Lower lobe of right lung (tissue), 2 donors: ENCODE measurements at regions not wholly inside any gene's neighbourhood (a gene's known extent, or its start where the extent isn't known, plus 50 kb on each side); places are given as distances from the start of the nearest gene placed in this dataset.
A peak's percentile ranks its signal among the peaks of the same experiment; 100 is the strongest.
"Not testable (repeated sequence)": the region's sequence is repeated elsewhere in the genome, so short reads cannot be mapped to it uniquely, and the experiment has no call there.

Experiments used
- ATAC-seq, 2 donors: fragments of 200-7000 bp; cut with Tn5 transposase; one replicate each; pipeline ENCODE4 v1.9.1; 2020 to 2022; ENCODE audit warnings: mild to moderate bottlenecking in 2 of 2, moderate library complexity in 2 of 2
- DNase-seq: peaks from one replicate; pipeline ENCODE4 v3.0.0-alpha.2; 2020
- H3K27ac ChIP-seq: fragments of 200-600 bp; one replicate; pipeline ENCODE4 v1.8.0; 2022
- H3K27me3 ChIP-seq: fragments of 200-600 bp; one replicate; pipeline ENCODE4 v1.8.0; 2022; ENCODE audit warnings: low read depth
- H3K36me3 ChIP-seq: fragments of 200-600 bp; one replicate; pipeline ENCODE4 v1.8.0; 2022; ENCODE audit warnings: mild to moderate bottlenecking
- H3K4me1 ChIP-seq: fragments of 200-600 bp; one replicate; pipeline ENCODE4 v1.8.0; 2022
- H3K4me3 ChIP-seq: fragments of 200-600 bp; one replicate; pipeline ENCODE4 v1.8.0; 2022; ENCODE audit warnings: mild to moderate bottlenecking
- H3K9me3 ChIP-seq: fragments of 200-600 bp; one replicate; pipeline ENCODE4 v1.8.0; 2022
- intact Hi-C: fragments of 100-400 bp; cut with DNase I; formaldehyde crosslinking; loops from one replicate; pipeline ENCODE4 v1.11.0; 2022
- TF ChIP-seq, protein P1 (sequence below): fragments of 200-600 bp; IDR thresholded peaks from one replicate; pipeline ENCODE4 v1.8.0; 2022; ENCODE audit warnings: antibody characterized with exemption, mild to moderate bottlenecking
- donor health status: DM: no; HTN: yes; CAD: no; lungs with severe emphysema.

DNA sequence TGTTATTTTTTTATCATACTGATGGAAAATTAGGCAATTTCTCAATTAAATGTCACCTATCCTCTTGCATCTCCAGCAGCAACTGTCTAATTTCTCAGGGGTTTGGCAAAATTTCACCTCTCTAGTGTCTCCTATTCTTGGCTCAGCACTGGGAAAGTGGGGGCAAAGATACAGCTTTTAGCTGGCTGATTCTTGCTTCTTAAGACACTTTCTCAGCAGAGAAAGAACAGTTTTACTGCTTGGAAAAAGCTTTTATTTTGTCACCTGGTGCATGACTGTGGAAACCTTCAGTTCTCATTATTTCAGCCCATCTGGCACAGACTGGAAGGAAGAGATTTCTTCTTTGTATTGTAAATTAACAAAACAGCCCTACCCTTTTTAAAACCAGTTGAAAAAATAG, 283.6 kb upstream of the SGCD start:
- Histone ChIP-seq H3K36me3 (no peaks in the 10 kb centered on the region), H3K4me1 (no peaks in the 10 kb centered on the region), H3K9me3 (no peaks in the 10 kb centered on the region), H3K4me3 (no peak overlapping the region), H3K27ac (no peak overlapping the region), H3K27me3 (no peaks in the 10 kb centered on the region)
- no peak for ATAC-seq
- intact Hi-C loops = no loop called here
- no peak for DNase-seq
- TF ChIP-seq, protein P1, sequence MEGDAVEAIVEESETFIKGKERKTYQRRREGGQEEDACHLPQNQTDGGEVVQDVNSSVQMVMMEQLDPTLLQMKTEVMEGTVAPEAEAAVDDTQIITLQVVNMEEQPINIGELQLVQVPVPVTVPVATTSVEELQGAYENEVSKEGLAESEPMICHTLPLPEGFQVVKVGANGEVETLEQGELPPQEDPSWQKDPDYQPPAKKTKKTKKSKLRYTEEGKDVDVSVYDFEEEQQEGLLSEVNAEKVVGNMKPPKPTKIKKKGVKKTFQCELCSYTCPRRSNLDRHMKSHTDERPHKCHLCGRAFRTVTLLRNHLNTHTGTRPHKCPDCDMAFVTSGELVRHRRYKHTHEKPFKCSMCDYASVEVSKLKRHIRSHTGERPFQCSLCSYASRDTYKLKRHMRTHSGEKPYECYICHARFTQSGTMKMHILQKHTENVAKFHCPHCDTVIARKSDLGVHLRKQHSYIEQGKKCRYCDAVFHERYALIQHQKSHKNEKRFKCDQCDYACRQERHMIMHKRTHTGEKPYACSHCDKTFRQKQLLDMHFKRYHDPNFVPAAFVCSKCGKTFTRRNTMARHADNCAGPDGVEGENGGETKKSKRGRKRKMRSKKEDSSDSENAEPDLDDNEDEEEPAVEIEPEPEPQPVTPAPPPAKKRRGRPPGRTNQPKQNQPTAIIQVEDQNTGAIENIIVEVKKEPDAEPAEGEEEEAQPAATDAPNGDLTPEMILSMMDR = no peak

DNA sequence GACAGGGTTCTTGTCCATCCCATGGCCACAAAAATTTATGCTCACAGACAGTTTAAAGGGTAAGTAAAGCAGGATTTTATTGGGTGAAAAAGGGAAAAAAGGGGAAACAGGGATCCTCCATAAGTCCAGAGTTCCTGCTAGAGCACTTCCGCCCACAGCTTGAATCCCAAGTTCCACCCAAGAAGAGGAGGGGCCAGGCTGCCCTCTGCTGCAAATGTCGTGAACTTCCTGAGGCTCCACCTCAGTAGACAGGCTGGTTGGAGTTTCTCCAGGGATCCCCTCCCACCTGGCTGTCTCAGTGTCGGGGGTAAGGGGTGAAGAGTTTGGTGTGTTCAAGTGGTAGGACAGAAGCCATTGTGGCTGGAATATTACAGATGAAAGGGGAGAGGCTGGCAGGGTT, 275.0 kb upstream of the SGCD start:
- intact Hi-C loops = no loop called here
- Histone ChIP-seq H3K27me3 (no peaks in the 10 kb centered on the region), H3K4me1 (no peaks in the 10 kb centered on the region), H3K4me3 (no peak overlapping the region), H3K36me3 (no peaks in the 10 kb centered on the region), H3K9me3 (no peaks in the 10 kb centered on the region), H3K27ac (no peak overlapping the region)
- DNase-seq (no peak), ATAC-seq (no peak)
- TF ChIP-seq, protein P1 = no peak

DNA sequence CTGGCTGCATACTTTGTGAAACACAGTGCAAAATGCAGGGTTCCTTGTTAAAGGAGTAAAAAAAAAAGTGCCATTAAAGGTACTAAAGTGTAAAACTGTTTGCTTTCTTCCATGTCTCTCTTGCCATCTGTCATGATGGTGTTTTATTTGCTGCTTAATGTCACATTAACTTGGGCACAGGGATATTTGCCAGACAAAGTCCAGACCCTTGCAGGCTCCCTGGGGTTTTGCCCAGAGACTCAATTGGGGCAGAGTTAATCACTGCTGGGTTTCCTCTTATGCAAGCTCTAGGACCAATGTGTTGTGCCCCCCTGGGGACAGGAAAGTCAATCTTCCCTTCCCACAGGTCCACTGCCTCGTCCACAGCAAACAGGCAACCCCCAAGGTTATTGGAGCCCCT, 274.3 kb upstream of the SGCD start:
- H3K36me3 ChIP-seq = no peaks in the 10 kb centered on the region
- DNase-seq = no peak
- intact Hi-C loops = no loop called here
- no peaks in the 10 kb centered on the region for H3K9me3 ChIP-seq
- no peak overlapping the region for H3K4me3 ChIP-seq
- no peak overlapping the region for H3K27ac ChIP-seq
- no peaks in the 10 kb centered on the region for H3K4me1 ChIP-seq
- TF ChIP-seq, protein P1 = no peak
- no peaks in the 10 kb centered on the region for H3K27me3 ChIP-seq
- ATAC-seq = no peak

DNA sequence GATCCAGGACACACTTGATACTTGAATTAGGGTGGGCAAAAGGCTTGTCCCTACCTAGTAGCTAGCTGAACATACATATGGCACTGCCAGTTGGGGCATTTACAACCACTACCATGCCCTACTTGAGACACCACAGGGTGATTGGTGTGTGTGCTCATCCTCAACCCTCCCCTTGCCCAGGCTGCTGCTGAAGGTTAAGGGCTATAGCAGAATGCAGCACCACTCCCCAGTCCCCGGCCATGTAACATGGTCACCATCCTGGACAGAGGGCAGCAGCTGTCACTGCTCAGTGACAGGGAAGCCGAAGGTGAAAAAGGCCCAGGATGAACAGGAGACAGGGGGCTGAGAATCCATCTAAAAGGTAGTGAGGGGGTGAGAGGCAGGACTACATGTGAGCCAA, 273.9 kb upstream of the SGCD start:
- Histone ChIP-seq H3K4me1 (no peaks in the 10 kb centered on the region), H3K27ac (no peak overlapping the region), H3K4me3 (no peak overlapping the region), H3K9me3 (no peaks in the 10 kb centered on the region), H3K27me3 (no peaks in the 10 kb centered on the region), H3K36me3 (no peaks in the 10 kb centered on the region)
- TF ChIP-seq, protein P1 = no peak
- DNase-seq = no peak
- peak in 1 of 2 donors; percentile 19 for ATAC-seq
- intact Hi-C loops = no loop called here

DNA sequence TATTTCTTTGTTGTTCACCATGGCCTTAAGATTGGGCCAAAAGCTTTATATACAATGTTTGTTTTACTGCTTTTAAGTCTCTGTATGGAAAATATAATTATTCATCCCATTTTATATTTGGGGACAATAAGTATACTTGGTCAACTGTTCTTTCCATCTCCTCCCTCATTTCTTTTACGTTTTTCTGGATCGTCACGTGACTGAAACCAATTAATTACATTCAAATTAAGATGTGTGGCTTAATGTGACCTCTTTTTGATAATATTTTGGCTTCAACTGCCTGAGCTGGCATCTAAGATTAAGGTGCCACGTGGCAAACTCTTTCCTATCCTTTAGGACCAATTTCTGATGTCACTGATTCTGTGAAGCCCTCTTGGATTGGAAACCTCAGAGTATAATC, 250.1 kb upstream of the SGCD start:
- ATAC-seq = no peak
- H3K27ac ChIP-seq = no peak overlapping the region
- H3K27me3 ChIP-seq = no peaks in the 10 kb centered on the region
- no peak overlapping the region for H3K4me3 ChIP-seq
- intact Hi-C loops = no loop called here
- peaks cover 5% of the 10 kb centered on the region for H3K9me3 ChIP-seq
- TF ChIP-seq, protein P1 = no peak
- DNase-seq = no peak
- no peaks in the 10 kb centered on the region for H3K36me3 ChIP-seq
- no peaks in the 10 kb centered on the region for H3K4me1 ChIP-seq

DNA sequence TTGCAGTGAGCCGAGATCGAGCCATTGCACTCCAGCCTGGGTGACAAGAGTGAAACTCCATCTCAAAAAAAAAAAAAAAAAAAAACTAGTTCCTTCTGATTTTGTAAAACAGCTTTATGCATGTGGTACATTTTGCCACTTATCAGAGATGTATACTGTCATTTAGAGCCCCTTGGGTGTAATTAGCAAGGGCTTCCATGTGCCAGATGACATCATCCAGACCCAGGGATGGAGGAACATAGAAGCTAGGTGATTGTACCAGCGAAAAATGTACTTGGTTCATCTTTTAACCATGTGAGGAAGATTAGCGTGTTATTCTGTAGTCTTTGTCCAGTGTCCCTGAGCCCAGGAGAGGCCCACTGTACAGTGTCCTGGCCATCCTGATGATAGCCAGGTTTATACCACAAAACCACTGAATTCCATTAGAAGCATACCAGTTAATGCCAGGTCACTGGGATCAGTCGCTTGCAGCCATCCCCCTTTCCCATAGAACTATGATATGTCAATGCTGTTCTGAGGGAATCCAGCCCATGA, 239.3 kb upstream of the SGCD start:
- Histone ChIP-seq H3K27ac (no peak overlapping the region), H3K27me3 (no peaks in the 10 kb centered on the region), H3K4me3 (no peak overlapping the region), H3K4me1 (no peaks in the 10 kb centered on the region), H3K36me3 (no peaks in the 10 kb centered on the region), H3K9me3 (peaks cover 12% of the 10 kb centered on the region)
- TF ChIP-seq, protein P1 = no peak
- DNase-seq = no peak
- no peak for ATAC-seq
- intact Hi-C loops = no loop called here

DNA sequence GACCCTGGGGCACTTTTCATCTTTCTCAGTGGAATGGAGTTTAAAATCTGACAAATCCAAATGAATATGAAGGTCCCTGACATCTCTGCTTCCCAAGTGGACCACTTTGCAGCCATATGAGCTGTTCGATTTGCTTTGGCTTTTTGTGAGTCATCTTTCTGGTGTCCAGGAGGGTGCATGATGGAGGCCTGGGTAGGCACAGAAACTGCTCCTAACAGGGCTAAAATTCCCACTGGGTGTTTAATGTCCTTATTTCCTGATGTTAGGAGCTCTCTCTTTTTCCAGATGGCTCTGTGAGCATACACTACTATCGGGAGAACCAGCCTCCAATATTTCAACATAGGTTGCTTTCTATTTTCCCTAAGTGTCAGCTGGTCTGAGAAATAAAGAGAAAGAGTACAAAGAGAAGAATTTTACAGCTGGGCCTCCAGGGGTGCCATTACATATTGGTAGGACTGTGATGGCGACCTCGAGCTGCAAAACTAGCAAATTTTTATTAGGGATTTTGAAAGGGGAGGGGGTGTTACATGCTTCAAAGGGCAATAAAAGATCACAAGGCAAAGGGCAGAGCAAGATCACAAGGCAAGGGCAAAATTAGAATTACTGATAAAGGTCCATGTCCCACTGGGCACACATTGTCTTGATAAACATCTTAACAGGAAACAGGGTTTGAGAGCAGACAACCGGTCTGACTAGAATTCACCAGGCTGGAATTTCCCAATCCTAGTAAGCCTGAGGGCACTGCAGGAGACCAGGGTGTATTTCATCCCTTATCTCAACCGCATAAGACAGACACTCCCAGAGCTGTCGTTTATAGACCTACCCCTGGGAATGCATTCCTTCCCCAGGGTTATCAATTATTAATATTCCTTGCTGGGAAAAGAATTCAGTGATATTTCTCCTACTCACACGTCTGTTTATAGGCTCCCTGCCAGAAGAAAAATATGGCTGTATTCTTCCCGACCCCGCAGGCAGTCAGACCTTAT, 236.7 kb upstream of the SGCD start:
- ATAC-seq, H3K36me3 ChIP-seq, H3K27ac ChIP-seq, H3K4me1 ChIP-seq, DNase-seq, H3K4me3 ChIP-seq, intact Hi-C loops, H3K27me3 ChIP-seq: not testable (repeated sequence)
- peaks cover 12% of the 10 kb centered on the region for H3K9me3 ChIP-seq
